Nephron progenitor cell (in vitro differentiated cells): ENCODE measurements at regions not wholly inside any gene's neighbourhood (a gene's known extent, or its start where the extent isn't known, plus 50 kb on each side); places are given as distances from the start of the nearest gene placed in this dataset.

Experiments used
- DNase-seq: peaks from one replicate; pipeline ENCODE4 v3.0.0; 2021
- H3K27ac Mint-ChIP-seq: 2 replicates; pipeline ENCODE4 v1.8.0; 2021; ENCODE audit warnings: mild to moderate bottlenecking, moderate library complexity, mixed read lengths
- H3K27me3 Mint-ChIP-seq: 2 replicates; pipeline ENCODE4 v1.8.0; 2021; ENCODE audit warnings: mild to moderate bottlenecking, low read depth, mixed read lengths; ENCODE audit not compliant: poor library complexity
- H3K36me3 Mint-ChIP-seq: 2 replicates; pipeline ENCODE4 v1.8.0; 2021; ENCODE audit warnings: low read depth, mixed read lengths
- H3K4me1 Mint-ChIP-seq: 2 replicates; pipeline ENCODE4 v1.8.0; 2021; ENCODE audit warnings: mixed read lengths
- H3K4me3 Mint-ChIP-seq: 2 replicates; pipeline ENCODE4 v1.8.0; 2021; ENCODE audit warnings: mild to moderate bottlenecking, moderate library complexity, mixed read lengths
- H3K9me3 Mint-ChIP-seq: 2 replicates; pipeline ENCODE4 v1.8.0; 2021; ENCODE audit warnings: mild to moderate bottlenecking, moderate library complexity, mixed read lengths
- CTCF ChIP-seq: fragments of 200-600 bp; sonication (generic); IDR thresholded peaks from 2 replicates; pipeline ENCODE4 v1.5.0; 2021; ENCODE audit warnings: antibody characterized with exemption

- H3K9me3 Mint-ChIP-seq, result no peaks in the 10 kb centered on the region
- no peak overlapping the region for H3K4me3 Mint-ChIP-seq
- H3K27ac Mint-ChIP-seq, result no peak overlapping the region
- DNase-seq, result no peak
- H3K4me1 Mint-ChIP-seq, result no peaks in the 10 kb centered on the region
- H3K27me3 Mint-ChIP-seq, result no peaks in the 10 kb centered on the region
- H3K36me3 Mint-ChIP-seq, result no peaks in the 10 kb centered on the region
- TF ChIP-seq CTCF, result no peak
Measured at GRCh38 chr13:80463673-80464352, 122.9 kb upstream of the SPRY2 start.

- no peaks in the 10 kb centered on the region for H3K36me3 Mint-ChIP-seq
- no peak for TF ChIP-seq CTCF
- H3K4me1 Mint-ChIP-seq, result no peaks in the 10 kb centered on the region
- no peaks in the 10 kb centered on the region for H3K27me3 Mint-ChIP-seq
- DNase-seq, result no peak
- H3K9me3 Mint-ChIP-seq, result no peaks in the 10 kb centered on the region
- no peak overlapping the region for H3K27ac Mint-ChIP-seq
- H3K4me3 Mint-ChIP-seq, result no peak overlapping the region
Measured at GRCh38 chr13:80462567-80462966, 121.6 kb upstream of the SPRY2 start.

GRCh38 chr13:80462037-80462436 lies 121.1 kb upstream of the SPRY2 start:
- Mint-ChIP-seq H3K9me3 (no peaks in the 10 kb centered on the region), H3K27ac (no peak overlapping the region), H3K27me3 (no peaks in the 10 kb centered on the region), H3K4me3 (no peak overlapping the region), H3K36me3 (no peaks in the 10 kb centered on the region), H3K4me1 (no peaks in the 10 kb centered on the region)
- no peak for DNase-seq
- no peak for TF ChIP-seq CTCF

- no peak for TF ChIP-seq CTCF
- Mint-ChIP-seq H3K27me3 (no peaks in the 10 kb centered on the region), H3K4me3 (no peak overlapping the region), H3K36me3 (no peaks in the 10 kb centered on the region), H3K27ac (peak overlapping the region; percentile 6), H3K4me1 (no peaks in the 10 kb centered on the region), H3K9me3 (no peaks in the 10 kb centered on the region)
- DNase-seq, result no peak
Measured at GRCh38 chr13:80458543-80458942, 117.6 kb upstream of the SPRY2 start.

GRCh38 chr13:80454245-80454644 lies 113.3 kb upstream of the SPRY2 start:
- Mint-ChIP-seq H3K36me3 (no peaks in the 10 kb centered on the region), H3K27me3 (no peaks in the 10 kb centered on the region), H3K27ac (no peak overlapping the region), H3K4me3 (no peak overlapping the region), H3K9me3 (no peaks in the 10 kb centered on the region), H3K4me1 (no peaks in the 10 kb centered on the region)
- no peak for DNase-seq
- no peak for TF ChIP-seq CTCF

- Mint-ChIP-seq H3K36me3 (no peaks in the 10 kb centered on the region), H3K27me3 (no peaks in the 10 kb centered on the region), H3K27ac (no peak overlapping the region), H3K4me3 (no peak overlapping the region), H3K9me3 (no peaks in the 10 kb centered on the region), H3K4me1 (no peaks in the 10 kb centered on the region)
- no peak for DNase-seq
- no peak for TF ChIP-seq CTCF
Measured at GRCh38 chr13:80452279-80452678, 111.4 kb upstream of the SPRY2 start.
